NCI-H524 treated with DMSO at 0.1 percent for 48 hours (cell line): ENCODE measurements at regions not wholly inside any gene's neighbourhood (a gene's known extent, or its start where the extent isn't known, plus 50 kb on each side); places are given as distances from the start of the nearest gene placed in this dataset.
"Not testable (repeated sequence)": the region's sequence is repeated elsewhere in the genome, so short reads cannot be mapped to it uniquely, and the experiment has no call there.

Experiments used
- DNase-seq: peaks from one replicate; lab custom pipeline; 2025; lab: John Stamatoyannopoulos, UW

- no peak for DNase-seq
Measured at GRCh38 chr2:51329512-51329911, 297.6 kb upstream of the NRXN1 start.

GRCh38 chr2:51324051-51324450 lies 292.1 kb upstream of the NRXN1 start:
- DNase-seq = no peak

GRCh38 chr2:51322613-51323012 lies 290.7 kb upstream of the NRXN1 start:
- no peak for DNase-seq

- no peak for DNase-seq
Measured at GRCh38 chr2:51304311-51304710, 272.4 kb upstream of the NRXN1 start.

- no peak for DNase-seq
Measured at GRCh38 chr2:51301381-51301780, 269.4 kb upstream of the NRXN1 start.

- DNase-seq = no peak
Measured at GRCh38 chr2:51299370-51299769, 267.4 kb upstream of the NRXN1 start.

GRCh38 chr2:51297488-51297887 lies 265.6 kb upstream of the NRXN1 start:
- no peak for DNase-seq

GRCh38 chr2:51293566-51294200 lies 261.8 kb upstream of the NRXN1 start:
- DNase-seq = no peak

- DNase-seq = no peak
Measured at GRCh38 chr2:51291762-51292551, 260.0 kb upstream of the NRXN1 start.

GRCh38 chr2:51290725-51291124 lies 258.8 kb upstream of the NRXN1 start:
- no peak for DNase-seq

- DNase-seq = no peak
Measured at GRCh38 chr2:51289045-51289444, 257.1 kb upstream of the NRXN1 start.

- DNase-seq = no peak
Measured at GRCh38 chr2:51268191-51268590, 236.3 kb upstream of the NRXN1 start.

GRCh38 chr2:51265539-51265938 lies 233.6 kb upstream of the NRXN1 start:
- DNase-seq = no peak

- DNase-seq = no peak
Measured at GRCh38 chr2:51263951-51264350, 232.0 kb upstream of the NRXN1 start.

GRCh38 chr2:51263101-51263500 lies 231.2 kb upstream of the NRXN1 start:
- not testable (repeated sequence) for DNase-seq

GRCh38 chr2:51258301-51258700 lies 226.4 kb upstream of the NRXN1 start:
- no peak for DNase-seq

- DNase-seq = no peak
Measured at GRCh38 chr2:51256736-51257135, 224.8 kb upstream of the NRXN1 start.

- DNase-seq = no peak
Measured at GRCh38 chr2:51251356-51251755, 219.4 kb upstream of the NRXN1 start.

GRCh38 chr2:51247252-51247805 lies 215.4 kb upstream of the NRXN1 start:
- no peak for DNase-seq

- no peak for DNase-seq
Measured at GRCh38 chr2:51243892-51244535, 212.1 kb upstream of the NRXN1 start.

GRCh38 chr2:51237626-51238271 lies 205.8 kb upstream of the NRXN1 start:
- DNase-seq = no peak

GRCh38 chr2:51232027-51232426 lies 200.1 kb upstream of the NRXN1 start:
- no peak for DNase-seq
